ENCODE measurements at regions not wholly inside any gene's neighbourhood (a gene's known extent, or its start where the extent isn't known, plus 50 kb on each side); places are given as distances from the start of the nearest gene placed in this dataset.
"Not testable (repeated sequence)": the region's sequence is repeated elsewhere in the genome, so short reads cannot be mapped to it uniquely, and the experiment has no call there.

DNA sequence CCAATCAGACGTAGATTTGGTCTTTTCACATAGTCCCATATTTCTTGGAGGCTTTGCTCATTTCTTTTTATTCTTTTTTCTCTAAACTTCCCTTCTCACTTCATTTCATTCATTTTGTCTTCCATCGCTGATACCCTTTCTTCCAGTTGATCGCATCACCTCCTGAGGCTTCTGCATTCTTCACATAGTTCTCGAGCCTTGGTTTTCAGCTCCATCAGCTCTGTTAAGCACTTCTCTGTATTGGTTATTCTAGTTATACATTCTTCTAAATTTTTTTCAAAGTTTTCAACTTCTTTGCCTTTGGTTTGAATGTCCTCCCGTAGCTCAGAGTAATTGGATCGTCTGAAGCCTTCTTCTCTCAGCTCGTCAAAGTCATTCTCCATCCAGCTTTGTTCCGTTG, 250.5 kb downstream of the MDFIC start:
- not testable (repeated sequence) for TF ChIP-seq RFX5 (IDR thresholded peaks at IDR 0.05; ENCODE audit: low read depth, low read length); RBFOX2 (IDR thresholded peaks at IDR 0.05; ENCODE audit: low read depth, low read length); SAP30 (IDR thresholded peaks at IDR 0.05; ENCODE audit: borderline replicate concordance, insufficient read depth, low read depth, low read length, poor library complexity, severe bottlenecking); MYBL2 (IDR thresholded peaks at IDR 0.05; ENCODE audit: low read depth); MYBL2 (CRISPR knock-in tag; IDR thresholded peaks at IDR 0.05; ENCODE audit: borderline replicate concordance); HDGF (IDR thresholded peaks at IDR 0.05); KLF1 (tag; IDR thresholded peaks at IDR 0.05)
